ENCODE measurements at regions not wholly inside any gene's neighbourhood (a gene's known extent, or its start where the extent isn't known, plus 50 kb on each side); places are given as distances from the start of the nearest gene placed in this dataset.
"Not testable (repeated sequence)": the region's sequence is repeated elsewhere in the genome, so short reads cannot be mapped to it uniquely, and the experiment has no call there.

DNA sequence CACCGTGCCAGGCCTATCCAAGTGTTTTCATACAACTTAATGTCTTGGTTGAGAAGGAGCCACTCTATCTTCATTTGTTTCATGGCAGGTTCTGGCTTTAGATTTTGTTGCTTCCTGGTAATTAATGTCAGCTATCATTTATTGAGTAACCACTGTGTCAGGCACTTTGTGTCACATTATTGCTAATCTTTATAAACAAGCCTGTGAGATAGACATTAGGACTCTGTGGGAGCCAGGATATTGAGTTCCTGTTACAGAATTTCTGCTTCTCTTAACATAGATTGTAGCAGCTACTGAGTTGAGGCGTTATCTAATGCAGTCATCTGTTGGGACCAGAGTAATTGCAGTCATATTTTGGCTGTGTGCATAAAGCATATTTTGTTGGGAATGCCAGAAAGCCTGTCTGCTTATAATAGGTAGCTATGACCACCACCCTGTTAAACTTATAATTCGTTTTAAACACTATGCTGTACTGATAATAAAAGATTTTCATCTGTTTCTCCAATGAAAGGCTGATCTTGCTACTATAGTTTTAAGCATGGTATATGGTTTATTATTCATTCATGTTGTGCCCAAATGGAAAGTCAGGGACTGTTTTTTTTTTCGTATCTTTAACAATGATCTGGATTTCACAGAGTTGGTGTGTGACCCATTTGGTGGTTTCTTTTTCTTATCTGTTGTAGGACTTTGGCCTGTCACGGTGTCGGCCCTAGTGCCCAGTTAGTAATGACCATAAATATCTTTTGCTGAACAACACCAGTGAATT lies 432.6 kb downstream of the PCNX1 start:
- ATAC-seq = peak; percentile 57
- intact Hi-C loops (cut with DNase I, micrococcal nuclease) = no loop called here
- DNase-seq = no peak

GRCh38 chr14:71341156-71341555 lies 433.9 kb downstream of the PCNX1 start:
- intact Hi-C loops (cut with DNase I, micrococcal nuclease) = no loop called here
- DNase-seq (no peak), ATAC-seq (no peak)

GRCh38 chr14:71343724-71344123 lies 436.5 kb downstream of the PCNX1 start:
- intact Hi-C loops (cut with DNase I, micrococcal nuclease) = no loop called here
- DNase-seq (no peak), ATAC-seq (no peak)

GRCh38 chr14:71344506-71344905 lies 437.2 kb downstream of the PCNX1 start:
- ATAC-seq (no peak), DNase-seq (no peak)
- intact Hi-C loops (cut with DNase I, micrococcal nuclease) = no loop called here

GRCh38 chr14:71346685-71347084 lies 439.4 kb downstream of the PCNX1 start:
- ATAC-seq (no peak), DNase-seq (no peak)
- intact Hi-C loops (cut with DNase I, micrococcal nuclease) = no loop called here

DNA sequence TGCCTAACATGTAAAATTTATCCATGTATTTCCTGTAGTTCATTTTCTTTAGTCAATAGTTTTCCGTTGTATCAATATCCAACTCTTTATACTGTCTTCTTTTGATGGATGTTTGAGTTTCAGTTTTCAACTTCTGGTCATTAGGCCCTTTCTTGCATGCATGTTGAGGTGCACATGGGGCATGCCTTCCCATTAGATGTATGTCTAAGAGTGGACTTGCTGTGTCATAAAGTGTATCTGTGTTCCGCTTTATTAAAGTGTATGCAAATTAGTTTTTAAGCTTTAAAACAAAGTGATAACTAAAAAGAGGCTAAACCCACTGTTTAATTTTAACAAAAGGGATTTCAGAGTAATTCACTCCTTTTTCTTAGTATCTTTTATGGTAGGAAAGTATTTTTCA lies 441.1 kb downstream of the PCNX1 start:
- intact Hi-C loops (cut with DNase I, micrococcal nuclease) = no loop called here
- DNase-seq = no peak
- no peak for ATAC-seq

GRCh38 chr14:71348817-71349216 lies 441.6 kb downstream of the PCNX1 start:
- ATAC-seq (no peak), DNase-seq (no peak)
- intact Hi-C loops (cut with DNase I, micrococcal nuclease) = no loop called here

- DNase-seq (no peak), ATAC-seq (no peak)
- intact Hi-C loops (cut with DNase I, micrococcal nuclease) = no loop called here
Observed at GRCh38 chr14:71354142-71354541, 446.9 kb downstream of the PCNX1 start.

GRCh38 chr14:71354801-71355200 lies 447.5 kb downstream of the PCNX1 start:
- DNase-seq (no peak), ATAC-seq (no peak)
- intact Hi-C loops (cut with DNase I, micrococcal nuclease) = no loop called here

GRCh38 chr14:71355324-71356201 lies 448.3 kb downstream of the PCNX1 start:
- intact Hi-C loops (cut with DNase I, micrococcal nuclease) = no loop called here
- DNase-seq = peak in 1 of 2 donors; percentile 58
- ATAC-seq = peak; percentile 37

DNA sequence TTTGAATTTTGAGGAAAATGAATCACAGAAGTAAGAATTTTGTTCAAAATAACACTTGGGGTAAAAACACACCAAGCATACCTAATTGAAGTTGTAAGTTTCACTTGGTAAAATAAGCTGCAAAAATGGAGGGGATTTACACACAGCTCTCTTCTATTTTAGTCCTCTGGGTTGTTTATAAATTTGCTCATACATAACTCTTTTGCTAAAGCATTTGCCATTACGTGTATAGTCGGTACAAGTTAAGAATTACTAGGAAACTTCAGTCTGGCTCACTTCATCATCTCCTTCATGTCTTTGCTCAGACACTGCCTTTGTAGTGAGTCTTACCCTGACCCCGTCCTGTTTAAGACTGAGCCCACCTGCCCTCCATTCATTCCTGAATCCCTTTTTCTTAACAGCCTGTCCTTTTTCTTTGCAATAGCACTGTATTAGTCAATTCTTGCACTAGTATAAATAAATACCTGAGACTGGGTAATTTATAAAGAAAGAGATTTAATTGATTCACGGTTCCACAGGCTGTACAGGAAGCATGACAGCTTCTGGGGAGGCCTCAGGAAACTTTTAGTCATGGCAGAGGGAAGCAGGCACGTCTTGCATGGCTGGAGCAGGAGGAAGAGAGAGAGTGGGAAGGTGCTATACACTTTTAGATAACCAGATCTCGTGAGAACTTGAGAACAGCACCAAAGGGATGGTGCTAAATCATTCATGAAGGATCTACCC lies 451.1 kb downstream of the PCNX1 start:
- no peak for ATAC-seq
- intact Hi-C loops (cut with DNase I, micrococcal nuclease) = no loop called here
- DNase-seq = no peak

DNA sequence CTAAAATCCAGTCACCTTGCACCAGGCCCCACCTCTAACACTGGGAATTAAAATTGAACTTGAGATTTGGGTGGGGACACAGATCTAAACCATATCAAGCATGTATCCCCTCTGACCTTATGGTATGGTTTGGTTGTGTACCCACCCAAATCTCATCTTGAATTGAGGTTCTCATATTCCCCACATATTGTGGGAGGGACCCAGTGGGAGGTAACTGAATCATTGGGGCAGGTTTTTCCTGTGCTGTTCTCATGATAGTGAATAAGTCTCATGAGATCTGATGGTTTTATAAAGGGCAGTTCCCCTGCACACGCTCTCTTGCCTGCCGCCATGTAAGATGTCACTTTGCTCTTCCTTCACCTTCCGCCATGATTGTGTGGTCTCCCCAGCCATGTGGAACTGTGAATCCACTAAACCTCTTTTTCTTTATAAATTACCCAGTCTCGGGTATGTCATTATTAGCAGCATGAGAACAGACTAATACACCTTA lies 451.7 kb downstream of the PCNX1 start:
- intact Hi-C loops (cut with DNase I, micrococcal nuclease); ATAC-seq; DNase-seq: not testable (repeated sequence)

DNA sequence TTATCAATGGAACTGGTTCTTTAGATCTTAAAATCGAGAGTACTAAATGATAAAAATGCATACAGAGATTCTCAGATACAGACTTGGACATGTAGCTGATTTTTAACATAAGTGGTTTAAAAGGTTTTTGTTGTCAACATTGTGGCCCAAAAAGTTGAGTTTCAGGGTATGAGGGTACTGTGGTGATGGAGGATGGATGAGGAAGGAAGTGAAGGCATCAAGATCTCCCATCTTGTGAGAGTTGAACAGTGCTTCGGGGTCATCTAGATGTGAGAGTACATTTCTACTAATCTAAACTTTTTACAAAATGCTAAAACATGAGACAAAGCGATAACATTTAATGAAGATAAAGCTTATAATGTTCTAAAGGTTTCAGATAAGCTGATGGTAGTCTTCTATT lies 452.6 kb downstream of the PCNX1 start:
- ATAC-seq = no peak
- DNase-seq = no peak
- intact Hi-C loops (cut with DNase I, micrococcal nuclease) = no loop called here

- intact Hi-C loops (cut with DNase I, micrococcal nuclease) = no loop called here
- DNase-seq (no peak), ATAC-seq (no peak)
Observed at GRCh38 chr14:71361336-71361735, 454.1 kb downstream of the PCNX1 start.

DNA sequence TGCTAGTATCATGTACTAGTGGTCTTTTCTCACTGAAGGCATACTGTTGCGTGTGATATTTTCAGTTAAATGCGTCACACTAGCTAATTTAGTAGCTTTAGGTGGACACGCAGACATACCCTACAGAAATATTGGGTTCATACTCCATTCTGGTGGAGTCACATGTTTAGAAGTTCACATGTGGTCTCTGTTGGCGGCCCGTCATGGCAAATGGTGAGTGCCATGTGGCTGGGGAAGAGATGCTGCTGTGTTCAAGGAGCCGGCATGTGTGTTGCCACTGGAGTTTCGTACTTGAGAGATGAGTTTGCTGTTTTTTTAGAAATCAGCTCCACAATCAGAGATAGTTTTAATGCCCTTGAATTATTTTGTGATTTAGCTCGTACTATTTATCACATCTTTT lies 454.6 kb downstream of the PCNX1 start:
- intact Hi-C loops (cut with DNase I, micrococcal nuclease) = no loop called here
- no peak for DNase-seq
- no peak for ATAC-seq

- no peak for DNase-seq
- ATAC-seq = no peak
- intact Hi-C loops (cut with DNase I, micrococcal nuclease) = no loop called here
Observed at GRCh38 chr14:71362282-71362681, 455.0 kb downstream of the PCNX1 start.

GRCh38 chr14:71362920-71363584 lies 455.8 kb downstream of the PCNX1 start:
- DNase-seq (no peak), ATAC-seq (no peak)
- intact Hi-C loops (cut with DNase I, micrococcal nuclease) = no loop called here

- DNase-seq (no peak), ATAC-seq (no peak)
- intact Hi-C loops (cut with DNase I, micrococcal nuclease) = no loop called here
Observed at GRCh38 chr14:71363946-71364925, 457.0 kb downstream of the PCNX1 start.
